ENCODE measurements at regions not wholly inside any gene's neighbourhood (a gene's known extent, or its start where the extent isn't known, plus 50 kb on each side); places are given as distances from the start of the nearest gene placed in this dataset.

GRCh38 chr2:37740164-37740739, 68.8 kb upstream of the CDC42EP3 start:
- no peak for TF ChIP-seq TAF1 (IDR thresholded peaks at IDR 0.05; ENCODE audit: borderline replicate concordance, insufficient read depth, low read length)
- TF ChIP-seq SIN3A (IDR thresholded peaks at IDR 0.05; ENCODE audit: borderline replicate concordance, insufficient read depth, low read length) = no peak
- TF ChIP-seq REST (IDR thresholded peaks at IDR 0.05; ENCODE audit: insufficient read depth in 1 of 2, low read depth in 2 of 2, low read length in 2 of 2) = no peak
- no peak for TF ChIP-seq FOXP2 (optimal IDR thresholded peaks at IDR 0.05; ENCODE audit: borderline replicate concordance, extremely low read depth, extremely low read length, insufficient read depth)
- no peak for TF ChIP-seq POLR2AphosphoS5 (IDR thresholded peaks at IDR 0.05; ENCODE audit: low read depth, low read length)

- no peak for TF ChIP-seq FOXP2 (optimal IDR thresholded peaks at IDR 0.05; ENCODE audit: borderline replicate concordance, extremely low read depth, extremely low read length, insufficient read depth)
- no peak for TF ChIP-seq SIN3A (IDR thresholded peaks at IDR 0.05; ENCODE audit: borderline replicate concordance, insufficient read depth, low read length)
- no peak for TF ChIP-seq POLR2AphosphoS5 (IDR thresholded peaks at IDR 0.05; ENCODE audit: low read depth, low read length)
- TF ChIP-seq TAF1 (IDR thresholded peaks at IDR 0.05; ENCODE audit: borderline replicate concordance, insufficient read depth, low read length) = no peak
- TF ChIP-seq REST (IDR thresholded peaks at IDR 0.05; ENCODE audit: insufficient read depth in 1 of 2, low read depth in 2 of 2, low read length in 2 of 2) = no peak
Measured at GRCh38 chr2:37742286-37742685, 70.8 kb upstream of the CDC42EP3 start.

GRCh38 chr2:37744010-37744409, 72.6 kb upstream of the CDC42EP3 start:
- TF ChIP-seq SIN3A (IDR thresholded peaks at IDR 0.05; ENCODE audit: borderline replicate concordance, insufficient read depth, low read length) (no peak), POLR2AphosphoS5 (IDR thresholded peaks at IDR 0.05; ENCODE audit: low read depth, low read length) (no peak), REST (IDR thresholded peaks at IDR 0.05; ENCODE audit: insufficient read depth in 1 of 2, low read depth in 2 of 2, low read length in 2 of 2) (no peak), TAF1 (IDR thresholded peaks at IDR 0.05; ENCODE audit: borderline replicate concordance, insufficient read depth, low read length) (no peak), FOXP2 (optimal IDR thresholded peaks at IDR 0.05; ENCODE audit: borderline replicate concordance, extremely low read depth, extremely low read length, insufficient read depth) (no peak)

GRCh38 chr2:37746883-37747282, 75.4 kb upstream of the CDC42EP3 start:
- TF ChIP-seq SIN3A (IDR thresholded peaks at IDR 0.05; ENCODE audit: borderline replicate concordance, insufficient read depth, low read length) (no peak), POLR2AphosphoS5 (IDR thresholded peaks at IDR 0.05; ENCODE audit: low read depth, low read length) (no peak)

- TF ChIP-seq POLR2AphosphoS5 (IDR thresholded peaks at IDR 0.05; ENCODE audit: low read depth, low read length) = no peak
- no peak for TF ChIP-seq REST (IDR thresholded peaks at IDR 0.05; ENCODE audit: insufficient read depth in 1 of 2, low read depth in 2 of 2, low read length in 2 of 2)
- TF ChIP-seq FOXP2 (optimal IDR thresholded peaks at IDR 0.05; ENCODE audit: borderline replicate concordance, extremely low read depth, extremely low read length, insufficient read depth) = no peak
- TF ChIP-seq SIN3A (IDR thresholded peaks at IDR 0.05; ENCODE audit: borderline replicate concordance, insufficient read depth, low read length) = no peak
- no peak for TF ChIP-seq TAF1 (IDR thresholded peaks at IDR 0.05; ENCODE audit: borderline replicate concordance, insufficient read depth, low read length)
Measured at GRCh38 chr2:37748541-37748940, 77.1 kb upstream of the CDC42EP3 start.
